ENCODE measurements at regions not wholly inside any gene's neighbourhood (a gene's known extent, or its start where the extent isn't known, plus 50 kb on each side); places are given as distances from the start of the nearest gene placed in this dataset.

DNA sequence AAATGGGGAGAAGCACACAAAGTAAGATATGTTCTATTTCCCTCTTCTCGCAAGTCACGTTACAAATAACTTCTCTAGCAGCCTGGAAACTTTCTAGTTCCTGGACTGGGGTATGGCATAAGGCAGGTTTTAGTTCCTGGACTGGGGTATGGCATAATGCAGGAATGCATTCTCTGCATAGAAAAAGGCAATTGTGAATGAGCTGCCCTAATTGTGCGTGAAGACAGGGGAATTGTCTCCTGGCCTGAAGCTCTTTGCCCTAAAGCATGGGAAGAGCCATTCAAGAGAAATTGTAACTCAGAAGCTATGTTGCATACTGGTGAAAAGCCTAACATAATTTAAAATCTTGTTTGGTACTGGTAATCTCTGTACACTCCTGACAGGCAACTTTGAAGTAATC is 54.3 kb upstream of the CBLB start:
- DNase-seq: no peak

DNA sequence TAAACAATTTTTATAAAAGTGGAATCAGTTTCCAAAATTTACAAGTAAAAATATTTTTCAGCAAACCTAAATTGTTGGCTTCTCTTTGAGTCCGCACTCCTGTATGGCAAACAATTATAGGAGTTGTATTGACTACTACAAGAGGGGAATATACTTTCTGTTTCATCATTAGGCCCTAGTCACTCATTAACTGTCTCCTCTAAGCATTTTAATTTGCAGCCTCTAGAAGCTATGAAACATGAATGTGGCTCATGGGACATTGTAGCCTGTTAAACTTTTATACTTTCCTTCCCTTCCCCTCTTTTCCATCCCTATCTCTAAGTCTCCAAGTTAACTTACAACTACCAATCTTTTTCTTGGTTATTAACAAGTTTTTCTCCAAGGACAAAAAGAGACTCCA is 58.9 kb upstream of the CBLB start:
- no peak for DNase-seq

DNA sequence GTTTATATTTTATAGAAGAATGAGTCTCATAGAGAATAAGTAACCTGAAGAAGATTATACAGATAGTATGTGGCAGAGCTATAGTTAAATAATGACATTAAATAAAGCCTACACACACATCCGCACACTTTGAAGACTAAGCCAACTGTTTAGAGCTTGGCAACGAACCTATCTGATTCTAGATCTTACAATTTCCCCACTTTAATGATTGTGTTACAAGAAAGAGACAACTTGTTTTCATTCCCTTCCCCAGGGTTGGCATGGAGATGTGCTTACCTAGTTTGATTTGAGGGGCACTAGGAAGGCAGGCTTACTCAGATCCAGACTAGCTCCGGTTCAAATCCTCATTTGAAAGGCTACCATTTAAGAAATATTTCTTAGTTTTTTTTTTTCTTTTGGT is 61.9 kb upstream of the CBLB start:
- DNase-seq: no peak

DNA sequence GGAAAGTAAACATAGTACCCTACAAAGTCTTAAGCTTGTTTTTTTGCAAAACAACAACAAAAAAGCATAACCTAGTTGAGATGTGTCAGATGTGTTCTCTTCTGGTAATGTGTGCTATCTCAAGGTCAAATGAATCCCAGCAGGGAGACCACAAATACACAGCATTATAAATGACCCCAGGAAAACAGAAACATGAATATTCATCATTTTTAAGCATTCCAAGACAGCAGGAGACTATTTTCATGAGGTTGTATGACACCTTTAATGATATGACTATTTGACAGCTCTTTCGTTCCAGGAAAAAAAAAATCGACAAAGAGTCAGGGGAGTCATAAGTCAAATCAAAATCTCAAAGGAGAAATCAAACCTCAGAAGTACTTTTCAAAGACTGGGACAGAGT is 62.7 kb upstream of the CBLB start:
- no peak for DNase-seq

DNA sequence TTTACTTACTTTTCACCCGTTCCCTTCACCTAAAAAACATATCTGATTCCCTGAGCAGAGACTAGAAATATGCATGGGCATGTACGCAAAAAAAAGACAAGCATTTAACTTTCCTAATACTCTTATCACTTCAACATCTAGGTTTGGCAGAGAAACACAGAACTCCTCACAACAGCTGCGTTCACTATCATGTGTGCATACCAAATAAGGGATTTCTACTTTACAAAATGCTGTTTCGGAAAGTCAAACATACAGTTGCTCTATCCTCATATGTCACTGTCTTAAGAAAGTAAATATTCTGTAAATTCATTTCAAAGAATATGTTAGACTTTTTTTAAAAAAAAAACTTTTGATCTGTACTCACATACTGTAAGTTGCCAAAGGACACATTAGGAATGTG is 65.1 kb upstream of the CBLB start:
- DNase-seq: no peak

DNA sequence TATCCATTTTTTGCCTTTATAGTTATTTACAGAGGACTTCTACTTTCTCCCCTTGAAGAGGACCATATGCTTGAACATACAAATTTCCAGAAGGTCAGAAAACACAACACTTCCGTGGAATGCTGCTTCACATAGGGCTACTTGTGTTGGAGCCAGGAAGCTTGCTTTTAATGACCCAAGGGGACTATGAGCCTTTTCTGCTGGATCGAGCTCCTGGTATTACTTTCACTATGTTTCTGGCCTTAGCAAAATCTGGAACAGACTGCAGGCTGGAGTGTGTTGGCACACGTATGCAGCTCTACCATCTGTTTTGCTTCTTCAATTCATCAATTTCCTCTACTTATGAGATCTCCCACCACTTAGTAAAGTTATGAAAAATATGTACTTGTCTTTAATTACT is 69.3 kb upstream of the CBLB start:
- DNase-seq: no peak

DNA sequence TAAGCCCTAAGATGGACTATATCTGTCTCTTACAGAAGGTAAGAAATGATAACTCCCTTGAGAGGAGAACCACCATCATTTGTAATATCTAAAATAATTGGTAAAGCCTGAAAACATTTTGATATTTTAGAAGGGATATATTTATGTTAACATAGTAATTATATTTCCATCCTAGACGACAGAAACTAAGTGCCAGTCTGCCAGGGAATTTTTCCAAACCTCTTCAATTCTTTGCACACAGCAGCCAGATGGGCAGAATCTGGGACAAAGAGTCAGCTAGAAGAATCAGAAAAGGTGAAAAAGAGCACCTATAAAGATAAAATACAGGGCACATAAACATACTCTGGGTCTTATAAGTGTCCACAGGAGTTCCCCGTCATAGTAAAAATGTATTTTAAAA is 70.0 kb upstream of the CBLB start:
- no peak for DNase-seq

DNA sequence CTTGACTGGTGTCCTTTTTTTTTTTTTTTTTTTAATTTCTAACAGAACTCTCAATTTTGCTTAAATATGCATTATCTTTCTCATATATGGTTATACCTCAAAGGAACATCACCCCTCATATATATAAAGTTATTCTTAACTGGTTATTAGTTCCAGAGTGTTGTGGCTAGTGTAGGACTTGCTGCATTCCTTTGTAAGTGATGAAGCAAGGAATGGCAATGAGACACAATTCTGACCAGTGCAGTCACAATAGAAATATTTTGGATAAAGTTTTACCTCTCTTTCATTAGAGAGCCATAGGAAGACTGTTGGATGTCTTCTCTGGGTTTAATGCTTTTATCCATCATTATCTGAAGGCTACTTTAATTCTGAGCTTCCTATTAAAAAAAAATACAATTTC is 75.5 kb upstream of the CBLB start:
- DNase-seq: no peak

DNA sequence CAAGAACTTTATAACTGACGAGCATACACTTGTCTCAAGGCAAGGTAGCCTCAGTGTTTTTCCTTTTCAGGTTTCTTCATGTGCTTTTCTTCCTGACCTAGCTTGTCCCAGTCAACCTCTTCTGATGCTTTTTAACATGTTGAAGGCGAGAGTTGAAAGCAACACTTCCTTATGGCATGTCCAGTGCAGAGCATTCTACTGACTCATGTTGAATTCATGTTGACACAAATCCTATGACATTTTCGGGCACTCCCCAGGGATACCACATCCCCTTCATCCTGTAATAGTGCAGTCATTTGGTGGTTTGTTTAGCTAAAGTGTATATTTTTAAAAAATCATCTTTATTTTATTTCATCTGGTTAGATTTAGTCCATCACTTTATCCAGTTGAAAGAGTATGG is 75.9 kb upstream of the CBLB start:
- no peak for DNase-seq

DNA sequence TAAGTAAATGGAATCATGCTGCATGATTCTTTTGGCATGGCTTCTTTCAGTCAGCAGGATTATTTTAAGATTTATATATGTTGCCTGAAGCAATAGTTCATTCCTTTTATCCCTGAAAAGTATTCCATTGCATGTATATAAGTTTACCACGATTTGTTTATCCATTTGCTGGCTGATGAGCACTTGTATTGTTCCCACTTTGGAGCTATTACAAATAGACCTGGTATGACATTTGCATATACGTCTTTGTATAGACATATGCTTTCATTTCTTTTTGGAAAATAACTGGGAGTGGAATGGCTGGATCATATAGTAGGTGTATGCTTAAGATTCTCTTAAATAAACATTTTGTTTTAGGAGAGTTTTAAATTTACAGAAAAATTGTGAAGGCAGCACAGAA is 79.3 kb upstream of the CBLB start:
- DNase-seq: no peak

DNA sequence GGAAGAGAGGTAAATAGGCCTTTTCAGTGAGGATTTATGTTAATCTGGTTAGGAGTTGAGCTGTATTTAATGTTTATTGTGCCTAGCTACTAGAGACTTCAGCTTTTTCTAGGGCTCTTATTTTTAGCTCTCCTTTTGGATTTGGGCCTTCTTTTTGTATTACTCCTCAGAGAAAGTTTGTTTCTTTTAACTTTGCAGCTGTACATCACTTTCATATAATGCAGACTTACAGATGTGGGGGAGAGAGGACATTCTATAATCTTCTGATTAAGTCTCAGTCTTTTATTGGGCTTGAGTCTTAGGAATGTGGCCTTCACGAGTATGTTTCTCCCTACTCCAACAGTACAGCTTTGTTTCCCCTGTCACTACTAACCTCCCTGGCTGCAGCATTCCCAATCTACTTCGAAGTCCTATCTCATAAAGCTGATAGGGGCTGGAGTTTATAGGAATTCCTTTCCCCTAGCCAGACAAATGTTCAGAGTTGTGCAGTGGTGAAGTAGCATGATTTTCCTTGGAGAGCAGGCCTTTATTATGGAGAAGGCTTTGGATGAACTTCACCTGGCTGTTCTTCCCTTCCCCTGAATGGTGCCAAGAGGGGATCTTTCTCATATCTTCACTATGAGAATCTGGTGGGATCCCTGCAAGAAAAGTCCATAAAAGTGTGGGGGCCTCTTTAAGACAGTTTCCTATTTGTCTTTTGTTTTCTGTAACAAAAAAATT is 82.2 kb upstream of the CBLB start:
- DNase-seq: no peak

DNA sequence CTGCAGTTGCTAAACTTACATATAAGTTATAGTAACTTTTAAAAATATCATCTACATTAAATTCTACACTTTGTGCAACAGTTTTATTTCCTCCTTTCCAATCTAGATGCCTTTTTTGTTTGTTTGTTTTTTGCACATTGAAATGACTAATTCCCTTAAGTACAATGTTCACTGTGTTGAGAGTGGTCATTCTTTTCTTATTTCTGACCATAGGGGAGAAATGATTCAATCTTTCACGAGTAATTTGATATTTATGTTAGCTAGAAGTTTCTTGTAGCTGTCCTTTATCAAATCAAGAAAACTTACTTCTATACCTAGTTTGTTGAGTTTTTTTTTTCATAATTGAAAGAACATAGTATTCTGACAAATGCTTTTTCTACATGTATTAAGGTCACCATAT is 85.0 kb upstream of the CBLB start:
- no peak for DNase-seq

DNA sequence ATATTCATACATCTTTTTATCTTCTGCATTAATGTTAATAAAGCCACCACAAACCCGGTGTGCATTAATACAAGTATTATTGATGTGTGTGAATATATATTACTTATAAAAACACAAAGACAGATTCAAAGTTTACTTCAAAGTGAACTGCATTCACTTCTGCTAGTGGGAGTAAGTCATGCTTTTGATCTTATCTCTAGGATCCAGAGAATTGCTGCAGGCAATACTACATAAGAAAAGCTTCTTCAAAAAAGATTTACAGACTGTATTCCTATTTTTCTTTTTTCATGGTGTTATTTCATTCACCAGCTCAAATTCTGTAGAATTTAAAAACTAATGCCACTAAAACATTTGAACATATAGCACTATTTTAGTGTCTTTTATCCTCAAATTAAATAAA is 87.5 kb upstream of the CBLB start:
- no peak for DNase-seq

DNA sequence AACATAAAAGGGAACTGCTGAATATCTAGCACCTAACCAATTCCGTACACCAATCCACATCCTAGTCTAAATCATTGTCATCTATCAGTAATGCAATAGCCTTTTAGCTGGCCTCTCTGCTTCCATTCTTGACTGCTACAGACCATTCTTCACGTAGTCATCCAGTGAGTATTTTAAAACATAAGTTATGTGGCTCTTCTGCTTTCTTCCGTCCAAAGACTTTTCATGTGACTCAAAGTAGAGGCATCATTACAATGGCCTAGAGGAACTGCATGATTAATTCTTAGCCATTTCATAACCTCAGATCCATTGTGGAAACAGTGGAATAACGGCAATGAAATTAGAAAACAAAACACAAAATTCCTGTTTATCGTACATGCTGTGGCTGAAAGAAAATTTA is 88.9 kb upstream of the CBLB start:
- DNase-seq: no peak

DNA sequence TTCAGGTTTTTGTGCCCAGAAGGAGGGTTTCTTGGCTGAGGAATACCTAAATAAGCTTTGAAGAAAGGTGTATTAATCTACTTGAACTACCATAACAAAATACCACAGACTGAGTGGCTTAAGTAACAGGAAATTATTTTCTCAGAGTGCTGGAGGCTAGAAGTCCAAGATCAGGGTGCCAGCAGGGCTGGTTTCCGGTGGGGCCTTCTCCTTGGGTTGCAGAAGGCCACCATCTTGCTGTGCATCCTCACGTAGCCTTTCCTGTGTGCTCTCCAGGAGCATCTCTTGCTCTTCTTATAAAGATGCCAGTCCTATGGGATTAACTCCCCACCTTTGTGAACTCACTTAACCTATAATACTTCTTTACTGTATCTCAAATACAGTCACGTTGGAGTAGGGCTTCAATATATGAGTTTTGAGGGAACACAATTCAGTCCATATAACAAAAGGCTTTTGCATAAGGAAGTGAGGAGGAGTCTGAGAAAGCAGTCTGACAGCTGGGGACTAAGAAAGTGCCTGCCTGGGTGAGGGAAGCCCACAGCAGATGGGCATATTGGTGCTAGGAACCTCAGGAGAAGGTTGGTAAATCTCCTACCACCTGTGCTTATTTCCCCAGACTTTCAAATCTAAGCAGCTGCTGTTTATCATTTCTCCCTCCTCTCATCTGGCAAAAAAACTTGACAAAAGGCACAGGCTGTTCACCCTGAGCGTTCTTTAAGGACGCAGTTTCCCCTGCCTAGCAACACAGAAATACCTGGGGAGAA is 89.6 kb upstream of the CBLB start:
- DNase-seq: no peak

DNA sequence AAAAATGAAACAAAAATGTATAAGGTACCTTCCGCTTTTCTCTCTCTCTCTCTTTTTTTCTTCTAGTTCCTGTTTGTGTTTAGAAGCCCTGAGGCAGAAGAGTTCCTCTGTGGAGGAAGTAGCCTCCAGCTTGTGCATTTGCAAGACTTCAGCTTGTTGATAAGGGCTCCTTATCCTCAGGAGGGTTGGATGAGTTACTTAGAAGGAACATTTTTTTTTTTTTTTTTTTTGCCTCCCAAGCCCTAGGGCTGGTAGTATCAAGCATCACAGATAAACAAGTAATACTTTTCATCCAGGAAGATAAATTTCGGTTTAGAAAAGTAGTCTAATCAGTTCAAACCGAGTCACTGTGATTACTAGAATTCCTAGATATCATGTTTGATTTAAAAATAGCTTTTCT is 91.0 kb upstream of the CBLB start:
- DNase-seq: no peak

DNA sequence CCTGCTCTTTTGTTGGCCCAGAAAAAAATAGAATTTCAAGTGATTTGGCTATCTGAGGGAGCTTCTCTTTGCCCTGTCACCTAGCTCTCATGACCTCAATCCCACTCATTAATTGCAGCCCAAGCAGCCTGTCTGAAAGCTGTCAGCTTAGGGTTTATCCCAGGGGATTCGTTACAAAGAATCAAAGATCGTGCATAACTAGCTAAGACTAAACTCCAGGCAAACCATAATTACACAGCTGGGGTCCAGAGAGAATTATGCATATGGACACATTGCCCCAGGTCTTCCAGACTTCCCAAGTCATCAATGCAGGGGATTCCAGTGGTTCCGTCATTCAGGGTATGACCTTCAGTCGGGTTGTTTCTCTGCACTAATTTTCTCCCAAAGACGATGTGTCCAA is 91.6 kb upstream of the CBLB start:
- DNase-seq: no peak

DNA sequence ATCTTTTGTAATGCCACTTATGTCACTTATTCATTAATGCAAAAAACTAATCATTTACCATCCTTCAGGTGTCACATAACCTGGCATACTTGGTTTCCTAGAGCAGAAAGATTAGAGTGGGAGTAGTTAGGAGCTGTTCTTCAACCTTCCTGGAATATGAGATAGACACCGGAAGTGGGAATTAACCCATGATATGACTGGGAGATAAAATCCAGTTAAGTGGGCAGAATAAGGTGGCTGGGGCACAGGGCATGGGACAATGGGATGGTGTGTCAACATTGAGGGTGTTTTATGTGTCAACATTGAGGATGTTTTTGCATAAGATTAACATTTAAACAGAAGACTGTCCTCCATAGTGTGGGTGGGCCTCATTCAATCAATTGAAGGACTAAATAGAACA is 94.3 kb upstream of the CBLB start:
- no peak for DNase-seq

DNA sequence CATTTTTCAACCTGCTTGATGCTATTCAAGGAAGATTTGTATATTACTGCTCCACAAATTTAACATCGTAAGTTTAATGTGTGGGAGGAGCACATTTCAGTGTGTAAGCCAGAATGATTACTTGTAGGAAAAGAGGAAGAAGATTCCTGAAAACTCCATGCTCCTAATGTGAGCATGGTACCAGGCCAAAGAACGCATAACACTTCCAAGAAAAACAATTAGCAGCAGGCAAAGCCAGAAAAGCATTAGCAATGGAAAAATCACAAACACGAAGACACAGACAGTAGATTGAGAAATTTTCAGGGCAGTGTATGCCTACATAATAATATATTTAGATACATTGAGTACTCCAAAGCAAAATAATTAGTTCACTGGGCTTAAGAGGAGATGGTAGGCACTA is 96.6 kb upstream of the CBLB start:
- DNase-seq: no peak

DNA sequence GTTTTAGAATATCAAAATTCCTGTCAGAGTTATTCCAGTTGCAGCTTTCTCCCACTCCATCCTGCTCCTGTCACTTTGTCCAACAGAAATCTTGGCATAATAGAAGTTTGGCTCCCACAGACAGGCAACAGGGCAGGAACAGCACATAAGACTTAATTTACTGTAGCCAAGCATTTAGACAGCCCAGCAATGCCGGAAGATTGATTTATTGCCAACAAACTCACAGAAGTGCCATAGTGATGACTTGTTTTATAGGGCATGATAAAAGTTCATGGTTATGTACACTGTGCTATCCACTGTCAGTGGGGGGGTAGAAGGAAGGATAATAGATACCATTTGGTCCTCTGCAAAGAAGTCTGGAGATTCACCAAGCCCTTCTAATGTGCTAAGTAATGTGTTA is 98.3 kb upstream of the CBLB start:
- DNase-seq: no peak

DNA sequence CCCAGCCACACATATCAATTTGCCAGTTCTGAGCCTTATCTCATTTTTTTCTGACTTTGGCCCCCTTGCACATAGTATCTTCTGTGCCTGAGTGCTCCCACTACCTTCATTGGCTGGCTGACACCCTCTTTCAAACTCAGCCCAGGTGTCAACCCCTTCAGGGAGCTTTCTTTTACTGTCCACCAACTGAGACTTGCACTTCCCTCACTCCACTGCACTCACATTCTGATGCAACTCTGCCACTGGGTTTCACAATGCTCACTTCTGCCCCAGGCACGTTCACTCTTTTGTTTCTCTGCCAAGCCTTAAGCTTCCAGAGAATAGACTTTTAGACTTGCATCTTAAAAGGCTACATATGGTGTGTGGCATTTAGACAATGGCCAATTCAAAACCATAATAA is 101.5 kb upstream of the CBLB start:
- no peak for DNase-seq

DNA sequence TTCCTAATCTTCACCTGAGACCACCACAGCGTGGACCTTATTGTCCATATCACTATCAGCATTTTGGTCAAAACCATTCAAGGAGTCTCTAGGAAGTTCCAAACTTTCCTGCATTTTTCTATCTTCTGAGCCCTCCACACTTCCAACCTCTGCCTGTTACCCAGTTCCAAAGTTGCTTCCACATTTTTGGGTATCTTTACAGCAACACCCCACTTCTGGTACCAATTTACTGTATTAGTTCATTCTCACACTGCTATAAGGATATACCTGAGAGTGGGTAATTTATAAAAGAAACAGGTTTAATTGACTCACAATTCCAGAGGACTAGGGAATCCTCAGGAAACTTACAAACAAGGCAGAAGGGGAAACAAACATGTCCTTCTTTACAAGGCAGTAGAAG is 103.3 kb upstream of the CBLB start:
- DNase-seq: no peak

DNA sequence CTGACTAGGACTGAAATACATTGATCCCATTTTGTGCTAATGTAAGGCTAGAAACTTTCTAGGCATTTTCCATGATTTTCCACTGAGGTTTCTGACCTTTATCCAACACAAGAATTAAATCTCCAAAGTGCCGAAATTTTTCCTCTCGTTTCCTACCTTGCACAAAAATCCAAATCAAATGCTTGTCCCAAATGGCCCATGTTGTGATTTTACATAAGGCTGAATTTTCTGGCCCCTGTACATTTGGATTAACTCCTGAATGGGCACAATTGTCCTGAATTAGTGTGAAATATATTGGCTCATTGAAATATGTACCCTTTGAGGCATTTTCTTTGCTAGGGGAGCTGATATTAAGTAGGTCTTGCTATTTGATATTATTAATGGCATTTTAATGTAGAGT is 105.6 kb upstream of the CBLB start:
- no peak for DNase-seq

DNA sequence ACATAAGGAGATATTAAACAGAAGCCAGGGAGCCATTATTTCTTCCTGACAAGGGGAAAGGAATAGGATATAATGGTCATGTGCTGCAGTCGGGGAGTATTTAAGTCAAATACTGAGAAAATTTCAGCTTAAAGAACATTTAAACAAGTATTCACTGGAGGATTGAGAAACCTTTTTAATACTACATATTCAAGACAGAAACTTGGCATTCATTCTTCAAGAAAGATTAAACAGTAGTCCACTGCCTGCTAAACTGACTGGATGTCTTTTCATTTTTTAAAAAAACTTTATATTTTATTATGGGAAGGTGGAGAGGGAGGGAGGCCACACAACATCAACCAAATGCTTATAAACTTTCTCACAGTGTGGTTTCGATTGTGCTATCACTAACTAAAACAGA is 107.4 kb upstream of the CBLB start:
- no peak for DNase-seq

DNA sequence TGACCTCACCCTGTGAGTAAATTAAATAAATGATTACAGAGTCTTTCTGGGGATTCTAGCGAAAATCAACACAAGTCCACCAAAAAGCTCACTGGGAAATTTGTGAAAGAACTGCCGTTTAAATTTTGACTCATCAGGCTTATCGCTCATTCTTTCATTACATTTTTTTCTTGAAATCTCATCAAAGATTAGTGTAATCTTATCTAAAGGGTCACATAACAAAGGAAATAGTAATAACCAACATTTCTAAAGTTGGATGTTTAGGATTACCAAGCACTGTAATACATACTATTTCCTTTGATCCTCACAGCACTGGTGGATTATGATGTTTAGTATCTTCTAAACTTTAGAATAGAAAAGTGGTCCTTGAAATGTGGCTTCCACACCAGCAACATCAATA is 111.1 kb upstream of the CBLB start:
- no peak for DNase-seq
